Panc1 (cell line): ENCODE measurements at regions not wholly inside any gene's neighbourhood (a gene's known extent, or its start where the extent isn't known, plus 50 kb on each side); places are given as distances from the start of the nearest gene placed in this dataset.

ENCODE experiments used
- ATAC-seq: fragments of 200-7000 bp; cut with Tn5 transposase; 2 replicates; pipeline ENCODE4 v1.9.1; 2020; ENCODE audit warnings: mild to moderate bottlenecking, moderate library complexity
- BruUV-seq: library from RNA; stranded (reverse); fragments of 400-500 nt; replicated peaks from 2 replicates; lab custom pipeline; 2021; lab: Mats Ljungman, UMichigan
- CTCF ChIA-PET: fragments of 300-600 bp; sonication (Branson Sonifier 250); formaldehyde crosslinking; loops from one replicate; lab custom pipeline; 2022; ENCODE audit warnings: antibody characterized with exemption; lab: Charles Lee
- POLR2A ChIA-PET: fragments of 300-600 bp; sonication (Branson Sonifier 250); formaldehyde crosslinking; loops from one replicate; lab custom pipeline; 2022; ENCODE audit warnings: antibody characterized with exemption; lab: Charles Lee
- DNase-seq: peaks from one replicate; pipeline ENCODE4 v3.0.0-alpha.2; 2010; ENCODE audit warnings: low read depth, low spot score
- H3K27ac ChIP-seq: 2 replicates; pipeline ENCODE4 v1.5.1; 2011; ENCODE audit warnings: mild to moderate bottlenecking, low read length, inconsistent platforms
- H3K27me3 ChIP-seq: fragments of 200-500 bp; sonication (Bioruptor generic); 2 replicates; pipeline ENCODE4 v1.6.0; 2014; ENCODE audit warnings: low read length, inconsistent platforms; ENCODE audit not compliant: control insufficient read depth, insufficient read depth
- H3K36me3 ChIP-seq: fragments of 200-500 bp; sonication (Bioruptor generic); 2 replicates; pipeline ENCODE4 v1.5.1; 2014; ENCODE audit warnings: inconsistent platforms, mild to moderate bottlenecking, low read length, moderate library complexity; ENCODE audit not compliant: control insufficient read depth, insufficient read depth
- H3K4me1 ChIP-seq: 2 replicates; pipeline ENCODE4 v1.5.1; 2011; ENCODE audit warnings: inconsistent platforms, mild to moderate bottlenecking, low read length, moderate library complexity; ENCODE audit not compliant: control insufficient read depth, insufficient read depth
- H3K4me3 ChIP-seq, 2 experiments: 2 replicates each; pipeline ENCODE4 v1.5.1; 2011 to 2012; ENCODE audit warnings: low read depth in 2 of 2, low read length in 2 of 2, mild to moderate bottlenecking in 2 of 2, inconsistent platforms in 1 of 2, moderate library complexity in 1 of 2
- H3K9me3 ChIP-seq: fragments of 200-500 bp; sonication (Bioruptor generic); 2 replicates; pipeline ENCODE4 v1.5.1; 2014; ENCODE audit warnings: low read depth, mild to moderate bottlenecking, inconsistent platforms, low read length, moderate library complexity; ENCODE audit not compliant: control insufficient read depth, insufficient read depth
- CTCF ChIP-seq: fragments of 450-650 bp; IDR thresholded peaks from 2 replicates; pipeline ENCODE4 v1.5.1; 2017; ENCODE audit warnings: mild to moderate bottlenecking
- POLR2AphosphoS5 ChIP-seq: IDR thresholded peaks from 2 replicates; pipeline ENCODE4 v1.6.1; 2012; ENCODE audit warnings: mild to moderate bottlenecking, low read depth, low read length, moderate library complexity
- REST ChIP-seq, 2 experiments: IDR thresholded peaks; 2 replicates each; pipeline ENCODE4 v1.6.1; 2011 to 2012; ENCODE audit warnings: low read depth in 2 of 2, control low read depth in 1 of 2, low read length in 1 of 2, mild to moderate bottlenecking in 1 of 2, moderate library complexity in 1 of 2; ENCODE audit not compliant: insufficient read depth in 1 of 2
- SIN3A ChIP-seq: IDR thresholded peaks from 2 replicates; pipeline ENCODE4 v1.6.1; 2012; ENCODE audit warnings: low read depth, mild to moderate bottlenecking, low read length, moderate library complexity, borderline replicate concordance; ENCODE audit not compliant: insufficient read depth
- TCF7L2 ChIP-seq: IDR thresholded peaks from 2 replicates; pipeline ENCODE4 v1.6.1; 2011; ENCODE audit warnings: mild to moderate bottlenecking, low read depth, low read length, inconsistent platforms
- in situ Hi-C: cut with HindIII; loops from 2 replicates; pipeline ENCODE4 v1.10.0; 2016; ENCODE audit warnings: low sequenced_read_pairs, low pct_unique_long_range_greater_than_20kb
- intact Hi-C: fragments of 100-400 bp; cut with micrococcal nuclease; formaldehyde crosslinking; loops from one replicate; pipeline ENCODE4 v1.10.0; 2022; ENCODE audit not compliant: unreplicated experiment

- no peak for ATAC-seq
- POLR2A ChIA-PET: no interaction called here
- BruUV-seq: no TSS peak
Measured at GRCh38 chr12:130251236-130251780, 86.4 kb upstream of the PIWIL1 start.

GRCh38 chr12:130253866-130254265, 83.8 kb upstream of the PIWIL1 start:
- in situ Hi-C loops: no loop called here
- no peaks in the 10 kb centered on the region; the same call in 1 of the 2 replicates for H3K27me3 ChIP-seq
- no peaks in the 10 kb centered on the region for H3K4me1 ChIP-seq
- ChIA-PET POLR2A (no interaction called here), CTCF (no interaction called here)
- no TSS peak for BruUV-seq
- H3K36me3 ChIP-seq: no peaks in the 10 kb centered on the region
- no peak overlapping the region for H3K4me3 ChIP-seq
- no peak for ATAC-seq
- DNase-seq: no peak
- TF ChIP-seq TCF7L2 (no peak), CTCF (no peak), POLR2AphosphoS5 (no peak), REST (IDR thresholded peaks at IDR 0.05; ENCODE audit: insufficient read depth in 1 of 2, low read depth in 2 of 2, low read length in 1 of 2) (no peak), SIN3A (no peak)
- no peak overlapping the region for H3K27ac ChIP-seq
- intact Hi-C loops: no loop called here
- H3K9me3 ChIP-seq: no peaks in the 10 kb centered on the region

More at GRCh38 chr12:130251236-130251780, 86.4 kb upstream of the PIWIL1 start:
- Histone ChIP-seq H3K4me3 (no peak overlapping the region), H3K27me3 (no peaks in the 10 kb centered on the region; the same call in 1 of the 2 replicates), H3K27ac (no peak overlapping the region), H3K36me3 (no peaks in the 10 kb centered on the region), H3K9me3 (no peaks in the 10 kb centered on the region), H3K4me1 (no peaks in the 10 kb centered on the region)
- in situ Hi-C loops (no loop called here), intact Hi-C loops (no loop called here)
- CTCF ChIA-PET: interaction anchor here (0.6 kb wide), 1 partner anchor 1515 kb away, joined by 3 read pairs; no protein-coding TSS in a partner anchor
- DNase-seq: no peak
- TF ChIP-seq SIN3A: no peak
- TF ChIP-seq REST (IDR thresholded peaks at IDR 0.05; ENCODE audit: insufficient read depth in 1 of 2, low read depth in 2 of 2, low read length in 1 of 2): no peak
- TF ChIP-seq CTCF: no peak
- TF ChIP-seq POLR2AphosphoS5: no peak
- no peak for TF ChIP-seq TCF7L2
